ENCODE measurements at regions not wholly inside any gene's neighbourhood (a gene's known extent, or its start where the extent isn't known, plus 50 kb on each side); places are given as distances from the start of the nearest gene placed in this dataset.

DNA sequence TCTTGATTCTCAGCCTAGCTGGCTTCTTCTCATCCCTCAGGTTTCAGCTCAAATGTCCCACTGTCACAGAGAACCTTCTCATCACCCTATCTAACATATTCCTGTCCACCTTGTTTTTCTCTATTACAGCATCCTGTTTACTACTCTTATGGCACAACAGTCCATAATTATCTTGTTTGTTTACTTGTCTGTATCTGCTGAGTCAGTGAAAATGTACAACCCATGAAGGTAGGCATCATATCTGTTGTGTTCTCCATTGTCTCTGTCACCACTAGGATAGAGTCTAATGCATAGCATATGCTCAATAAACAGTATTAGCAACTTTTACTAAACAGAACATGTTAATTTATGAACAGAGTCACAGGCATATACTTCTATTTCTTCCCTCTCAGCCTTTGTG, 261.7 kb downstream of the ETAA1 start:
- TF ChIP-seq, protein P1, sequence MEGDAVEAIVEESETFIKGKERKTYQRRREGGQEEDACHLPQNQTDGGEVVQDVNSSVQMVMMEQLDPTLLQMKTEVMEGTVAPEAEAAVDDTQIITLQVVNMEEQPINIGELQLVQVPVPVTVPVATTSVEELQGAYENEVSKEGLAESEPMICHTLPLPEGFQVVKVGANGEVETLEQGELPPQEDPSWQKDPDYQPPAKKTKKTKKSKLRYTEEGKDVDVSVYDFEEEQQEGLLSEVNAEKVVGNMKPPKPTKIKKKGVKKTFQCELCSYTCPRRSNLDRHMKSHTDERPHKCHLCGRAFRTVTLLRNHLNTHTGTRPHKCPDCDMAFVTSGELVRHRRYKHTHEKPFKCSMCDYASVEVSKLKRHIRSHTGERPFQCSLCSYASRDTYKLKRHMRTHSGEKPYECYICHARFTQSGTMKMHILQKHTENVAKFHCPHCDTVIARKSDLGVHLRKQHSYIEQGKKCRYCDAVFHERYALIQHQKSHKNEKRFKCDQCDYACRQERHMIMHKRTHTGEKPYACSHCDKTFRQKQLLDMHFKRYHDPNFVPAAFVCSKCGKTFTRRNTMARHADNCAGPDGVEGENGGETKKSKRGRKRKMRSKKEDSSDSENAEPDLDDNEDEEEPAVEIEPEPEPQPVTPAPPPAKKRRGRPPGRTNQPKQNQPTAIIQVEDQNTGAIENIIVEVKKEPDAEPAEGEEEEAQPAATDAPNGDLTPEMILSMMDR (IDR thresholded peaks at IDR 0.05): no peak
- no peak for TF ChIP-seq POLR2A (IDR thresholded peaks at IDR 0.05)
